ENCODE measurements at regions not wholly inside any gene's neighbourhood (a gene's known extent, or its start where the extent isn't known, plus 50 kb on each side); places are given as distances from the start of the nearest gene placed in this dataset.
"Not testable (repeated sequence)": the region's sequence is repeated elsewhere in the genome, so short reads cannot be mapped to it uniquely, and the experiment has no call there.

GRCh38 chrX:66731398-66731797 lies 92.5 kb upstream of the EDA2R start:
- intact Hi-C loops (cut with DNase I): no loop called here
- TF ChIP-seq CTCF (IDR thresholded peaks at IDR 0.05): peak in 2 of 7 experiments; percentile 40 to 42
- no peak for TF ChIP-seq POLR2A (IDR thresholded peaks at IDR 0.05)
- Histone ChIP-seq H3K36me3 (replicated peaks in 1 of 2; ENCODE audit: insufficient read depth in 1 of 2, low read depth in 2 of 2) (no peaks in the 10 kb centered on the region), H3K4me3 (no peak overlapping the region), H3K9me3 (no peaks in the 10 kb centered on the region), H3K4me1 (no peaks in the 10 kb centered on the region), H3K27me3 (no peaks in the 10 kb centered on the region), H3K27ac (no peak overlapping the region)
- DNase-seq (no peak), ATAC-seq (no peak)
- WGBS, 2 donors: 11% methylated on average over 2 of the region's 2 CpGs

- DNase-seq (peak; percentile 34 to 49 (median 40)), ATAC-seq (peak; percentile 71)
- no peaks in the 10 kb centered on the region for H3K36me3 ChIP-seq (replicated peaks in 1 of 2; ENCODE audit: insufficient read depth in 1 of 2, low read depth in 2 of 2)
- H3K27me3 ChIP-seq: no peaks in the 10 kb centered on the region
- no peaks in the 10 kb centered on the region for H3K9me3 ChIP-seq
- WGBS, 2 donors: 0 to 2% methylated on average over 11 to 21 of the region's 21 CpGs
- TF ChIP-seq CTCF (IDR thresholded peaks at IDR 0.05) (peak; percentile 26 to 61 (median 45)), POLR2A (IDR thresholded peaks at IDR 0.05) (no peak)
- H3K27ac ChIP-seq: no peak overlapping the region
- no peaks in the 10 kb centered on the region for H3K4me1 ChIP-seq
- no peak overlapping the region for H3K4me3 ChIP-seq
- intact Hi-C loops (cut with DNase I): no loop called here
Observed at GRCh38 chrX:66728818-66729271, 90.0 kb upstream of the EDA2R start.

- Histone ChIP-seq H3K4me1 (no peaks in the 10 kb centered on the region), H3K27me3 (no peaks in the 10 kb centered on the region), H3K4me3 (no peak overlapping the region), H3K9me3 (no peaks in the 10 kb centered on the region), H3K36me3 (replicated peaks in 1 of 2; ENCODE audit: insufficient read depth in 1 of 2, low read depth in 2 of 2) (no peaks in the 10 kb centered on the region), H3K27ac (no peak overlapping the region)
- TF ChIP-seq POLR2A (IDR thresholded peaks at IDR 0.05) (no peak), CTCF (IDR thresholded peaks at IDR 0.05) (no peak)
- intact Hi-C loops (cut with DNase I): no loop called here
- ATAC-seq (no peak), DNase-seq (no peak)
- 48 to 52% methylated on average over 3 of the region's 3 CpGs for WGBS, 2 donors
Observed at GRCh38 chrX:66717926-66718325, 79.0 kb upstream of the EDA2R start.

- WGBS, 2 donors: 13 to 15% methylated on average over 1 of the region's 1 CpG
- Histone ChIP-seq H3K9me3 (no peaks in the 10 kb centered on the region), H3K36me3 (replicated peaks in 1 of 2; ENCODE audit: insufficient read depth in 1 of 2, low read depth in 2 of 2) (no peaks in the 10 kb centered on the region), H3K4me3 (no peak overlapping the region), H3K4me1 (no peaks in the 10 kb centered on the region), H3K27ac (no peak overlapping the region), H3K27me3 (no peaks in the 10 kb centered on the region)
- ATAC-seq: no peak
- TF ChIP-seq POLR2A (IDR thresholded peaks at IDR 0.05): no peak
- no peak for TF ChIP-seq CTCF (IDR thresholded peaks at IDR 0.05)
- no peak for DNase-seq
- intact Hi-C loops (cut with DNase I): no loop called here
Observed at GRCh38 chrX:66698273-66699204, 59.7 kb upstream of the EDA2R start.

GRCh38 chrX:66692512-66692911 lies 53.6 kb upstream of the EDA2R start:
- intact Hi-C loops (cut with DNase I); H3K9me3 ChIP-seq; H3K27ac ChIP-seq; H3K27me3 ChIP-seq; H3K4me3 ChIP-seq; ATAC-seq; H3K4me1 ChIP-seq; H3K36me3 ChIP-seq (replicated peaks in 1 of 2; ENCODE audit: insufficient read depth in 1 of 2, low read depth in 2 of 2); DNase-seq: not testable (repeated sequence)
- 60 to 64% methylated on average over 4 to 8 of the region's 8 CpGs for WGBS, 2 donors

Measured in body of pancreas (tissue), 4 donors.